ENCODE measurements at regions not wholly inside any gene's neighbourhood (a gene's known extent, or its start where the extent isn't known, plus 50 kb on each side); places are given as distances from the start of the nearest gene placed in this dataset.

- TF ChIP-seq MAX (IDR thresholded peaks at IDR 0.05; ENCODE audit: low read depth, low read length) = no peak
- TF ChIP-seq MYC (IDR thresholded peaks at IDR 0.05; ENCODE audit: low read depth, low read length) = no peak
- no peak for TF ChIP-seq CTCF (IDR thresholded peaks at IDR 0.05; ENCODE audit: low read depth, low read length)
- no peak for TF ChIP-seq POLR2A (IDR thresholded peaks at IDR 0.05; ENCODE audit: extremely low read depth, insufficient read length)
- H3K4me3 ChIP-seq (ENCODE audit: low read depth, low read length) = no peak overlapping the region
- no peak for DNase-seq (ENCODE audit: low read depth)
Measured at GRCh38 chr5:8912106-8912505, 633.8 kb downstream of the SEMA5A start.

GRCh38 chr5:8913522-8913921 is 632.4 kb downstream of the SEMA5A start:
- DNase-seq (ENCODE audit: low read depth) = no peak
- TF ChIP-seq POLR2A (IDR thresholded peaks at IDR 0.05; ENCODE audit: extremely low read depth, insufficient read length) = no peak
- no peak overlapping the region for H3K4me3 ChIP-seq (ENCODE audit: low read depth, low read length)

GRCh38 chr5:8919096-8919495 is 626.8 kb downstream of the SEMA5A start:
- H3K4me3 ChIP-seq (ENCODE audit: low read depth, low read length) = no peak overlapping the region
- DNase-seq (ENCODE audit: low read depth) = no peak
- TF ChIP-seq MAX (IDR thresholded peaks at IDR 0.05; ENCODE audit: low read depth, low read length) (no peak), MYC (IDR thresholded peaks at IDR 0.05; ENCODE audit: low read depth, low read length) (no peak), POLR2A (IDR thresholded peaks at IDR 0.05; ENCODE audit: extremely low read depth, insufficient read length) (no peak), CTCF (IDR thresholded peaks at IDR 0.05; ENCODE audit: low read depth, low read length) (no peak)

GRCh38 chr5:8923526-8923925 is 622.3 kb downstream of the SEMA5A start:
- H3K4me3 ChIP-seq (ENCODE audit: low read depth, low read length) = no peak overlapping the region
- TF ChIP-seq CTCF (IDR thresholded peaks at IDR 0.05; ENCODE audit: low read depth, low read length) = no peak
- TF ChIP-seq MYC (IDR thresholded peaks at IDR 0.05; ENCODE audit: low read depth, low read length) = no peak
- no peak for TF ChIP-seq MAX (IDR thresholded peaks at IDR 0.05; ENCODE audit: low read depth, low read length)
- no peak for TF ChIP-seq POLR2A (IDR thresholded peaks at IDR 0.05; ENCODE audit: extremely low read depth, insufficient read length)
- no peak for DNase-seq (ENCODE audit: low read depth)

GRCh38 chr5:8924054-8924793 is 621.7 kb downstream of the SEMA5A start:
- no peak for DNase-seq (ENCODE audit: low read depth)
- no peak for TF ChIP-seq MYC (IDR thresholded peaks at IDR 0.05; ENCODE audit: low read depth, low read length)
- TF ChIP-seq CTCF (IDR thresholded peaks at IDR 0.05; ENCODE audit: low read depth, low read length) = no peak
- TF ChIP-seq POLR2A (IDR thresholded peaks at IDR 0.05; ENCODE audit: extremely low read depth, insufficient read length) = no peak
- no peak for TF ChIP-seq MAX (IDR thresholded peaks at IDR 0.05; ENCODE audit: low read depth, low read length)
- H3K4me3 ChIP-seq (ENCODE audit: low read depth, low read length) = no peak overlapping the region

GRCh38 chr5:8930021-8930420 is 615.9 kb downstream of the SEMA5A start:
- no peak overlapping the region for H3K4me3 ChIP-seq (ENCODE audit: low read depth, low read length)
- TF ChIP-seq MYC (IDR thresholded peaks at IDR 0.05; ENCODE audit: low read depth, low read length) (no peak), POLR2A (IDR thresholded peaks at IDR 0.05; ENCODE audit: extremely low read depth, insufficient read length) (no peak), CTCF (IDR thresholded peaks at IDR 0.05; ENCODE audit: low read depth, low read length) (no peak), MAX (IDR thresholded peaks at IDR 0.05; ENCODE audit: low read depth, low read length) (no peak)
- DNase-seq (ENCODE audit: low read depth) = no peak
